Nephron (organoid): ENCODE measurements at regions not wholly inside any gene's neighbourhood (a gene's known extent, or its start where the extent isn't known, plus 50 kb on each side); places are given as distances from the start of the nearest gene placed in this dataset.

Source experiments
- H3K27ac Mint-ChIP-seq, 3 experiments: 2 replicates each; pipeline ENCODE4 v1.8.0; 2020; ENCODE audit warnings: mixed read lengths in 3 of 3, mild to moderate bottlenecking in 2 of 3, moderate library complexity in 1 of 3
- H3K27me3 Mint-ChIP-seq: 2 replicates; pipeline ENCODE4 v1.8.0; 2021; ENCODE audit warnings: low read depth, mild to moderate bottlenecking, moderate library complexity, mixed read lengths
- H3K36me3 Mint-ChIP-seq: 2 replicates; pipeline ENCODE4 v1.8.0; 2020; ENCODE audit warnings: low read depth, mixed read lengths
- H3K4me1 Mint-ChIP-seq: 2 replicates; pipeline ENCODE4 v1.8.0; 2020; ENCODE audit warnings: mixed read lengths
- H3K4me3 Mint-ChIP-seq, 3 experiments: 2 replicates each; pipeline ENCODE4 v1.8.0; 2020; ENCODE audit warnings: mild to moderate bottlenecking in 3 of 3, mixed read lengths in 3 of 3, moderate library complexity in 2 of 3
- H3K9me3 Mint-ChIP-seq: 2 replicates; pipeline ENCODE4 v1.8.0; 2020; ENCODE audit warnings: mixed read lengths
- CTCF ChIP-seq, 3 experiments: fragments of 200-600 bp; sonication (generic); IDR thresholded peaks; one replicate each; pipeline ENCODE4 v1.5.0; 2021; ENCODE audit warnings: antibody characterized with exemption in 3 of 3; ENCODE audit not compliant: unreplicated experiment in 3 of 3

GRCh38 chr7:109213081-109213480 lies 643.4 kb downstream of the DNAJB9 start:
- Mint-ChIP-seq H3K4me3 (no peak overlapping the region), H3K27ac (no peak overlapping the region), H3K36me3 (no peaks in the 10 kb centered on the region), H3K9me3 (no peaks in the 10 kb centered on the region), H3K4me1 (no peaks in the 10 kb centered on the region), H3K27me3 (peaks cover 4% of the 10 kb centered on the region)
- TF ChIP-seq CTCF (IDR thresholded peaks at IDR 0.05; ENCODE audit: unreplicated experiment in 3 of 3), result no peak

DNA sequence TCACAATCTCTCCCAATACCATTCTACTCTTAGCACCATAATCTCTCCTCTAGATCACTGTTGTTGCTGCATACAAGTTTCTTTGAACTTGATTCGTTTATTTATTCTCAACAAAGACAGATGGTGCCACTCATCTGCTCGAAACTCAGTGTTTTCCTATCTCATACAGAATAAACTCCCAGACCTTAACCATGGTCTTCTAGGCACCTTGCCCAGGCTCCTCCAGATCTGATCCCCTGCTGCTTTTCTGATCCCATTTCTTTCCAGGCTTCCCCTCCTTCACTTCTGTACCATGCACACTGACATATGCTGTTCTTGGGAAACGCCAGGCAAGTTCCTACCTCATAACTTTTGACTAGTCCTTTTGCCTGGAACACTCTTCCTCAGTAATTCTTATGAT lies 645.7 kb downstream of the DNAJB9 start:
- Mint-ChIP-seq H3K9me3 (no peaks in the 10 kb centered on the region), H3K27ac (no peak overlapping the region), H3K36me3 (no peaks in the 10 kb centered on the region), H3K4me1 (no peaks in the 10 kb centered on the region), H3K4me3 (no peak overlapping the region), H3K27me3 (no peaks in the 10 kb centered on the region)
- TF ChIP-seq CTCF (IDR thresholded peaks at IDR 0.05; ENCODE audit: unreplicated experiment in 3 of 3), result no peak

GRCh38 chr7:109224100-109224499 lies 654.4 kb downstream of the DNAJB9 start:
- TF ChIP-seq CTCF (IDR thresholded peaks at IDR 0.05; ENCODE audit: unreplicated experiment in 3 of 3), result no peak
- no peak overlapping the region for H3K27ac Mint-ChIP-seq

DNA sequence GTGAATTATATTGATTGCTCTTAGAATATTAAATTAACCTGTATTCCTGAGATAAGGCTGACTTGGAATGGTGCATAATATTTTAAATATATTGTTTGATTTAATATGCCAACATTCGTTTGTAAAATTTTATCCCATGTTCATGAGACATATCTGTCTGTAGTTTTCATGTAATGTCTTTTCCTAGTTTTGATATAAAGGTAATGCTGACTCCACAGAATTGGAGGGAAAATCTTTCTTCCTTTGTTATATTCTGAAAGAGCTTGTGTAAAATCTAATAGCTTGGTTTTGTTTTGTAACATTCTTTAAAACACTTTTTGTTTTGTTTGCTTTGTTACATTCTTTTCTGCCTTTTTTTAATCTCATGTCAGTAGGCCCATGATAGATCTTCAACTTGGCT lies 657.0 kb downstream of the DNAJB9 start:
- Mint-ChIP-seq H3K4me3 (no peak overlapping the region), H3K27ac (no peak overlapping the region), H3K4me1 (no peaks in the 10 kb centered on the region), H3K36me3 (no peaks in the 10 kb centered on the region), H3K9me3 (peaks cover 6% of the 10 kb centered on the region), H3K27me3 (no peaks in the 10 kb centered on the region)
- no peak for TF ChIP-seq CTCF (IDR thresholded peaks at IDR 0.05; ENCODE audit: unreplicated experiment in 3 of 3)

More at GRCh38 chr7:109224100-109224499, 654.4 kb downstream of the DNAJB9 start:
- H3K9me3 Mint-ChIP-seq, result no peaks in the 10 kb centered on the region
- H3K27me3 Mint-ChIP-seq, result no peaks in the 10 kb centered on the region
- H3K4me3 Mint-ChIP-seq, result no peak overlapping the region
- H3K4me1 Mint-ChIP-seq, result no peaks in the 10 kb centered on the region
- no peaks in the 10 kb centered on the region for H3K36me3 Mint-ChIP-seq

GRCh38 chr7:109235316-109235715 lies 665.6 kb downstream of the DNAJB9 start:
- Mint-ChIP-seq H3K36me3 (no peaks in the 10 kb centered on the region), H3K27me3 (no peaks in the 10 kb centered on the region), H3K4me1 (peaks cover 10% of the 10 kb centered on the region), H3K27ac (no peak overlapping the region), H3K9me3 (peaks cover 3% of the 10 kb centered on the region), H3K4me3 (no peak overlapping the region)
- no peak for TF ChIP-seq CTCF (IDR thresholded peaks at IDR 0.05; ENCODE audit: unreplicated experiment in 3 of 3)

- no peaks in the 10 kb centered on the region for H3K27me3 Mint-ChIP-seq
- no peak for TF ChIP-seq CTCF (IDR thresholded peaks at IDR 0.05; ENCODE audit: unreplicated experiment in 3 of 3)
- no peak overlapping the region for H3K4me3 Mint-ChIP-seq
- H3K4me1 Mint-ChIP-seq, result no peaks in the 10 kb centered on the region
- no peak overlapping the region for H3K27ac Mint-ChIP-seq
- H3K9me3 Mint-ChIP-seq, result peaks cover 3% of the 10 kb centered on the region
- no peaks in the 10 kb centered on the region for H3K36me3 Mint-ChIP-seq
These were observed 676.8 kb downstream of the DNAJB9 start for GRCh38 chr7:109246330-109247077.
